KG1 (cell line): ENCODE measurements at regions not wholly inside any gene's neighbourhood (a gene's known extent, or its start where the extent isn't known, plus 50 kb on each side); places are given as distances from the start of the nearest gene placed in this dataset.

ENCODE experiments used
- DNase-seq: peaks from one replicate; lab custom pipeline; 2025; lab: John Stamatoyannopoulos, UW

DNA sequence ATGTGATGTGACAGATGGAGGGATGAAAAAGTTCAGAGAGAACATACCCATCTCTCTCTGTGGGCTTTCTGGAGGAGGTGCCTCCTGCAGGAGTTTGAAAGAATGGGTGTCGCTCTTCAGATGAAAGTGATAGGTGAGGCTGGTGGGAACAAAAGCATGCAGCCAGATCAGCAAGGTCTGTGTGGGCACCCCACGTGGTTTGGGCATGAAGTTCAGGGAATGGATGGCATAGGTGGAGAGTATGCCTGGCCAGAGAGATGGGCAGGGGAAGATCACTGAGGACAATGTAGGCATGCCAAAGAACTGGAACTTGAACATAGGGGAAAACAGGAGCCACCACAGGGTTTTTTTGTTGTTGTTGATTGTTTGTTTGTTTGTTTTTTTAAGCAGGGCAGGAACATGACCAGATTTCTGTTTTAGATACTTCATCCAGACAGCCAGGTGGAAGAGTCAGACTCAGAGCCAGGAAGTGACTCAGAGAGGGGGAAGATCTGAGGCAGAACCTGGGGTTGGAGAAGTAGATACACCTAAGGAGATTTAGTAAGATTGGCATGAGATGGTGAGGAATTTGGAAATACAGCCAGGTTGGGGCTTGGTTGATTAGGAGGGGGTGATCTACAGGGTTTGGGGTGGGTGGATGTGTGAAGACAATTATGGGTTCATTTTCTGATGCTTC lies 64.8 kb upstream of the CLSTN2 start:
- no peak for DNase-seq

DNA sequence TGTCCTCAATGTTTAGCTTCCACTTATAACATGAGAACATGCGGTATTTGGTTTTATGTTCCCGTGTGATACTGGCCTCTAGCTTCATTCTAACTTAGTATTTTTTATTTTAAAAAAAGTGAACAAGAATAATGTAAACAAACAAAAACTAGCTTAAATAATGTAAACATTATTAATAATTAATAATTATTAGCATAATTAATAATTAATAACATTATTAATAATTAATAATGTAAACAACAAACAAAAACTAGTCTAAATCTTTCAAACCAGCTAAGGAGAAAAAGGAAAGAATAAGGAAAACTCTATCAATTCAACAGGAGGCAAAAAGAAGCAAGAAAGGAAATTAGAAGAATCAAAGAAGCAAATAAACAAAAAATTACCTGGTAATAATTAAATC lies 66.2 kb upstream of the CLSTN2 start:
- DNase-seq: no peak

DNA sequence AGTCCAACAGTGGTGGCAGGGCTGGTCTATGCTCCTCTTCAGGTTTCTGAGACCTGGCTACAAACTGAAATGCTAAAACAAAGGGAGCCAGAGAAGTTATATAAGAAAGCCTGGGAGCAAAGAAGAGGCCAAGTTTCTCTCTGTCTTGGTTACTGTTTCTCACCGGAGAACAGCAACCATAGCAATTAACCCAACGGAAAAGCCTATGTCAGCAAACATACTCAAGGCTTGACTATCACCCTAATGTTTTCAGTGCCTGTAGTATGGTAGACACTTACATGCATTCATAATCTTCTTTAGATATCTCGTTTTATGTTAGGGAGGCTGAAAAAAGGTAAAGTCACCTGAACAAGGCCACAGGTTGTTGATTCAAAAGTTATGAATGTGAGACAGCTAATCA lies 86.3 kb upstream of the CLSTN2 start:
- no peak for DNase-seq

DNA sequence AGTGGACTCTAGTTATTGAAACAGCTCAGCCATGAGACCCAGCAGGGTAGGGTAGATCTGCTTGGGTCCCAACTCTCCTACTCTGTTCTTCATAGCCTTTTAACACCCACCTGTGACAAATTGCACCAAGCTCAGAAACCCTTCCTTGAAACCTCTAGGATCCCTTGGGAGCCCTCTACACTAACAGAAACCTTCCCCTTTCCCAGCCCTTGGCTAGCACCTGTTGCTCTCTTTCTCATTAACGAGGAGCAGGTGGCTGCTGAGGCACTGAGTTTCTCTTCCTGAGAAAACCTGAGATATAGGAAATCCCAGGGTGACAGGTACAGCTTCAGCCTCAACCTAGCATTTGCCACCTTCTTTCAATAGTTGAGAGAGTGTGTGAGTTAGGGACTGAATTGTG lies 88.3 kb upstream of the CLSTN2 start:
- no peak for DNase-seq

DNA sequence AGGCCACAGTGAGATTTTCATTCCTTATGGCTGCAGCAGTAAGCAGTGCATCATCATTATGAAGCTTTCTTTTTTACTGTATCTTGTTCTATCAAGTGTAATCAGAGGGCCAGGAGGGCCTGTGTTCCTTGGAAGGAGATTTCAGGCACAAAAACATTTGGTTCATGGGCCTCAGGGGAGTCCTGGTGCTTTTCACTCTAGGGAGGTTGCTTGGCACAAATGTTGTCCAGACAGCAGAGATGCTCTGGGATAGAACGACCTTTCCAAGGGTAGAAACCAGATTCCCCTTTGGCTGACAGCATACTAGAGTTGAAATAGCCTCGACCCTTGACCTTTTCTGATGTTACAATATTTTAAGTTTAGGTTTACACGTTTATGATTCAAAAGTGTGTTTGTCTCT lies 95.3 kb upstream of the CLSTN2 start:
- no peak for DNase-seq

DNA sequence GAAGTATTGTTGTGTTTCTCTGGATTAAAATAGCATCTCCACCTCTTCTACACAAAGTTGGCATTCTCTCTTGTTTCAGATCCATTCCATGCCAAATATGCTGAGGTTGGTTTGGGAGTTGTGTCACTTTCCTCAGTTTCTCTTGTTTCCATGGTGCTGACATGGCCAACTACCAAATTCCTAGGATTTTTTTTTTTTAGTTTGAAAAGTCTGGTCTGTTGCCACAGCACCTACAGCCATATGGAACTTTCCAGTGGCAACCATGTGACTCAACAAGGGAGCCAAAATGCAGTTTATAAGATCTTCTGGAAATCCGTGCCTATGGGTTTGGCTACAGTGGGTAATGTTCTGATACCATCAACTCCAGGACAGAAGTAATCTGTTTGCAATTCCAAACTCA lies 96.0 kb upstream of the CLSTN2 start:
- DNase-seq: no peak

DNA sequence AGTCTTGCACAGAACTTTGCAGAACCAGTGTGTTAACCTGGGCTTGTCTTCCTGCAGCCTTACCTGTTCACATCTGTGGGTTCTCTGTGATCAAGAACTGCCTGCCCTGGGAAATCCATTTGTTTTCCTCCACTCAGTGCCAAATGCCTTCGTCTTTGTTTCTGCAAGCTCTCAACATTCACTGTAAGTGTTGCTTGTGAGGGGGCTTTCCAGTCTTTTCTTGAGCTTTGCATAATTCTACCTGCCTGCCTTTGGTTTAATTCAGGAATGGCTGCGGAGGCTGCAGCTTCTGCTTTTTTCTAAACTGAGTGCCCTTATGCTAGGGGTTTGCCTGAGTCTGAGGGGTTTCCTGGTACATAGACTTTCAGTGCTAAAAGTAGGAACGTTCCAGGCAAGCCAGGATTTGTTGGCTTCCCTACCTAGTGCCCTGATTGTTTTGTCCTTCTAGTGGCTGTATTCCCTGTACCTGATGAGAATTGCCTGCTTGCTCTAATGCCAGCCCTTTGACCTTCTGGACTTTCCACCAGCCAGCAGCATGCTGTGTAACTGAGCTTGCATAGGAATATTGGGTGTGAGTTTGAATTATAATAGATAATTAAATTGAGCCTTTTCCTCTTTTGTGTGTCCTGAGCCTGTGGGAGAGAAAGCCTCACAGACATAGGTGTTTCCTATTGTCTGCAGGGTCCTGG lies 96.6 kb upstream of the CLSTN2 start:
- DNase-seq: no peak

DNA sequence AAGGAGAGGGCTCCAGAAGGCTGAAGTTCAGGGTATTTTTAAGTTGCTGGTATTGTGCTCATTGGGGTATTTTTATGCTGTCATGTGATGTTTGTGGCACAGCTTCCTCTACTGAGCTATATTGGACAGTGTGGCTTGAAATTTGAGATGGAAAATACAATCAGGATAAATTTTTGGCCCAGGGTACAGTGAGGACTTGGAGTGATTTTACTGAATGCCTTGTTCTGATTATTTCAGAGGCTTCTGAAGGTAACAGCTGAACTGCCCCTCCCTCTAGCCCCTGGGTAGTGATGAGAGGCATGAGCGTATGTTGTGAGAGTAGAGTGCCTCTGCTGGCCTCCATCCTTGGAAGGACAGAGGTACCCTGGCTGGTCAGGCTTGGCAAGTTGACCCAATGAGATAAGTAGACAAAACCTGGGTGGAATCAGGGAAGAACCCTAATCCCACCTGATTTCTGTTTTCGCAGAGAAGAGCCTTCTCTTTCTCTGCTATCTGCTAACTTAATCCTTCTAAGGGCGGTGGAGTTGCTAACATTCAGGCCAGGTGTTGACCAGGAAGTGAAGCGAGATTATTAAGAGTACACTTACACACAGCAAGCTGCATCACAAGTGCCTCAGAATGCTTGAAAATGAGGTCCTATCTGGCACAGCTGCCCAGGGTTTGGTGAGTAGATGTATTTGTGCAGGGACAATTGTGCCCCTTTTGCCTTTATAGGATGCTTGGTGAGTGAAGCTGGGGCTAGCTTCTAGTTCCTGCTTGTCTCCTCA lies 98.1 kb upstream of the CLSTN2 start:
- no peak for DNase-seq

DNA sequence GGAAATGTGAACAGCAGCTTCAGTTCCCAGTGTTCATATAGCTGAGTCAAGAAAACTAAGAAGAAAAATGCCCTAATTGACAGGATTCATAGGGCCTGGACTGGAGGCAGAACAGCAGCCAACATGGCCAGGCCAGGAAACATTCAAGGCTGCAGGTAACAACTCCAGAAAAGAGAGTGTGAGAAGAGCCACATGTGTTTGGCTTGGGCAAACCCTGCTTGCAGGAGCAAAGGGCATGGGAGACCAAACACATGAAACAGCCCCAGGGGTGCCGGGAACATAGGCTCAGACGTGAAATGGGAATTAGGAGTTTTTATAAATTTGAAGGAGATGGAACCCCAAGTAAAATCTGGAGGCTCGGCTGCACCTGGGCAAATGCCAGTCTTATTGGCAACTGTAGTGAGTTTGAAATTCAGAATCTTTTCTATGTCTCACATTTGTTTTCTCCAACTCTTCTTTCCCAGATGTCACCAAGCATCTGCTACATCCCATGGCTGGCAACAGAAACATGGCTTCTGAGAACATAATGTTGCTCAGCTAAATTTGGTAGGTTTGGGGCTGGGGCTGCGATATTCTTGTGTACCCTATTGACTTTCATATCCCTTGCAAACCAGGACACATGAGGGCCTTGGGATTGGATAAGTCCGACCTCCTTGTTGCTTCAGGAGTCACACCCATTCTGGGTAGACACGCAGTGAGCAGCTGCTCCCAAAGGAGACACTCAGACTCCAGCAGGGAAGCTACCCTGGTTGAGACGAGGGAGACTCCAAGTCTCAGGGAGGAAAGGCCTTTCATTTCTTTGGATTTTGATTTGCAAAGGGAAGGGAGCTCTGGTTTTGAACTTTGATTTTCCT lies 98.9 kb upstream of the CLSTN2 start:
- no peak for DNase-seq

DNA sequence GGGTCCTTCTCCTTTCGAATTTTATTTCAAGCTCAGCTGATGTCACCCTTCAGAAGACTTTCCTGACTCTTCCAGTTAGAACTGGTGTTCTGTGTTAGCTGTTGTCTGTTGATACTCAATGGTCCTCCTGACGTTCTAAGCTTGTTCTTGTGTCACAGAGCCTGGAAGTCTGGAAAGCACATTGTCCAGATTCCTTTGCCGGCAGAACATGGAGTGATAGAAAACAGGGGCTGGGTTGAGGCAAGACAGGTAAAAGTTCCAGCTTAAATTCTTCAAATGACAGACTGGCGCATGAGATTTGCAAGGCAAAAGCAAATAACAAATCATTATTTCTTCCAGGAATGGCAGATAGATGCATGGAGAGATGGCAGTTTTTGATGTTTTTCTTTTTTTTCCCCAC lies 102.0 kb upstream of the CLSTN2 start:
- no peak for DNase-seq

DNA sequence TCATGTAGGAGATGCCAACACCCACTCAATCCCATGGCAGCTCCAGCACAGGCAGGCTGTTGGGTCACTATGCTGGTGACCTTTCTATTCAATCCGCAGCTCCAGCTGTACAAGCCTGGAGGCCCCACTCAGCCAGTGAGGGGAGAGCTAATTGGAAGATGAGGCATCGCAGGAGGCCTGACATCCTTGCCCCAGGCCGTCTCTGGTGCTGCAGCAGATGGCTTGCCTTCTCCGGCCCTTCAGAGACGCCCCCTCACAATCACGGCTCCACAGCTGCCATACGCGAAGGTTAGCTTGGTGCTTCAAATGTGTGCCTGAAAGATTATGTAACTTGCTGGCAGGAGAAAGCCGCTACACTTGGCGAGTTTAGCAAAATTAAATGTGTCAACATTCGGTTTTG lies 104.2 kb upstream of the CLSTN2 start:
- no peak for DNase-seq

DNA sequence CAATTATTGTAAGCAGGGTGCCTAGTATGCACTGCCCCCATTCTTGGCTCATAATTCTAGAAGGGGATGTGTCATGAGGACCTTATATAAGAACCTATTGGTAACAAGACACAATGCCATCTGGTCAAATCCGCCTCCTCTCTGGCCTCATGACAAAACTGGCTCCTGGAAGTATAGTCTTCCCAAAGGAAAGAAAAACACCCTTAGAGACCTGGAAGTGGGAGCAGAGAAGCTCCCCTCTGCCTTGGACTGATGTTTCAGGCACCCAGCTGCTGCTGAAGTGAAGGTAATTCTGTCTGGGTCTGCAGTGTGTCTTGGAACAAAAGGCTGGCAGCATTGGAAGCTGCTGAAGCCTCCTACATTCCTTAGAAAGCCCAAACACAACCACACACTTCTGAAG lies 107.2 kb upstream of the CLSTN2 start:
- DNase-seq: no peak

DNA sequence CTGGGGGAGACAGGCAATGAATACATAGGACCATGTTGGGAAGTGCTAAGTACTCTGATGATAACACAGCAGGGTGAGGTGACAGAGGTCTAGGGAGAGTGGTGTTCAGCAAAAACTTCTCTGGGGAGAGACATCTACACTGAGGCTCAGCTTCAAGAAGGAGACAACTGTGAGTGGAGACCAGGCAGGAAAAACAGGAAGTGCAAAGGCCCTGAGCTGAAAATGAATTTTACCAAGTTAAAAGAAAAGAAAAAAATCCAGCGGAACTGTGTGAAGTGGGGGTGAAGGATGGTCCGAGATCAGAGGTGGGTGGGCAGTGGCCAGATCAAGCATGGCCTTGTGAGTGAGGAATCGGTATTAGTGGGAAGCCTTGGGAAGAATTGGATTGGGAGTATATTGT lies 110.1 kb upstream of the CLSTN2 start:
- no peak for DNase-seq

DNA sequence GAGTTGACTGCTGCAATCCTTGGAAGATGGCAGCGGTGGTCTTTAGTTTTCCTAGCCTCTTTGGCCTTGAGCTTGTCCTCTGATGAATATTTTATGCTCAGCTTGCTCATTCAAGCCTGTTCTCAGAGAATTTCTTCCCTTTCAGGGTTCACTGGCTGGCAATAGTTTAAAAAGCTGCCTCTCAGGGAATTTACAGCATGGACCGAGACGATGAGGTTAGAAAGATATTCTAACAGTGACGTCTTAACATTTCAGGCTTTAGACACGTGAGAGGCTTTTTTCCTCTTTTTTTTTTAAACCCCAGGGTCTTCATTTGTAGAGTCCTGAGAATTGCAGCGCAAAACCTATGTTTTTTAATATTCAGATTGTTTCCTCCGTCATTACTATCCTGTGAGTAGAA lies 120.3 kb upstream of the CLSTN2 start:
- DNase-seq: no peak

DNA sequence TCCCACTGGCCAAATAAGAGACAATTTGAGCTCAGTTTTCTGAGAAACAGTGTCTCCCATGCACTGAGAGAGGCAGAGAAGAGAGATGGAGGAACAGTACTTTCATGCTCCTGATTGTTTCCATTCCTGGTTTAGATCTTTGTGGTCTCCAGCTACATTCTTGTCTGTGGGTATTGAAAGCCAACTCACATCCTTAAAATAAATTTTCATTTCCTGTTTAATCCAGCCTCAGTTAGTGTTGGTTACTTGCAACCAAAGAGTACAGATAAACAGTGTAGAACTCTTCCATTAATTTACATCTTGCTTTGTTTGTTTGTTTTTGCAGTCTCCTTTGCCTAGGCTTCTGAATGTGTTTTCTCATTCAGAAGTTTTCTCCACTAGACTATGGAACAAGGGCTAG lies 123.7 kb upstream of the CLSTN2 start:
- no peak for DNase-seq

DNA sequence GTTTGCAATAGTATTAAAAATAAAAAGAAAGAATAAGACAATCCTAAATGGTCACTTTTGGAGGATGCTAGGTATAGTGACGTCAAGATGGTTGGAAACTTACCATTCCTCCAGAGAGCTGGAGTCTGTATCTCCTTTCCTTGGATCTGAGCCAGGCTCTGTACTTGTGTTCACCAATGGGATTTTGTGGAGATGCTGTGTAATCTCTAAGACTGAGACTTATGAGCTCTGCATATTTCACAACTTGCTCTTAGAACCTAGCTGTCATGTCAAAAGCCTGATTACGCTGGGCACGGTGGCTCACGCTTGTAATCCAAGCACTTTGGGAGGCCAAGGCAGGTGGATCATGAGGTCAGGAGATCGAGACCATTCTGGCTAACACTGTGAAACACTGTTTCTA lies 126.8 kb upstream of the CLSTN2 start:
- DNase-seq: no peak

DNA sequence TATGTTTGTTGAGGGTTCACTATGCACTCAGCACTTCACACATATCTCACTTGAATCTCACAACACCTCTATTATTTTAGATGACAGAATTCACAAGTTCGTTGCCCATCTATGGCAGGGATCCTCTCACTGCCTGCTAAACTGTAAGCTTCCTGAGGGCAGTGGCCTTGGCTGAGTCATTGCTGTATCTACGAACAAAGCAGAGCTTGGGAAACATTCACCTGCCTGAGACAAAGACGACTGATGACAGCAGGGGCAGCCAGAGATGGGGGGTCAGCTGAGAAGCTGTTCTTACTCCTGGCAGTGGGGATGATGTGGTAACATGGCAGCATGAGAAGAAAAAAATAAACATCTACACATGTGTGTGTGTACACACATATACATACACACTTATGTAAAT lies 125.5 kb upstream of the NMNAT3 start:
- DNase-seq: no peak

DNA sequence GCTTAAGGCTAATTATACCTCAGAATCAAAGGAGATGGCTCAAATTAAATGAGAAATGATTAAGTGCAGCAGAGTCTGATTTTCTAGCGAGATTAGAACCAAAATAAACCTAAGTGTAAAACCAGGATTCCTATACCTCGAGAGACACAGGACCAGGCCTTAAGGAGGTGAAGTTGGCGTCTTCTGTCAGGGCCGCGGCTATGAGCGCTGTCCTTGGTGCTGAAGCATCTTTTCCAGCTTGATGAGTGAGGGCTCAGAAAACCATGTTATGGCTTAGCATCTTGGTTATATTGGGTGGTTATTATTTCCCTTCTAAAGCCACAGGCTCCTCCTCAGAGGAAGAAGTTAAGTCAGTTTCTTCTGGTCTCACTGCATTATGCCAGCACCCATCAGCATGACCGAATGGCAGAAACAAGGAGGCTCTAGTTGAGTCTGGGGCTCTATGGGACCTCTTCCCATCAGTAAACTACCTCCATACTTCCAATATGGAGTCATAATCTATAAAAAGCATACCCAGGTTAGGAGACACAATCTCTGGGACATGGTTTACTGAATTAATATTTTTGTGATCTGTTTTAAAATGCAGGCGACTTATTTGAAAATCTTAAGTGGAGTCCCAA lies 120.1 kb upstream of the NMNAT3 start:
- DNase-seq: peak; percentile 1

DNA sequence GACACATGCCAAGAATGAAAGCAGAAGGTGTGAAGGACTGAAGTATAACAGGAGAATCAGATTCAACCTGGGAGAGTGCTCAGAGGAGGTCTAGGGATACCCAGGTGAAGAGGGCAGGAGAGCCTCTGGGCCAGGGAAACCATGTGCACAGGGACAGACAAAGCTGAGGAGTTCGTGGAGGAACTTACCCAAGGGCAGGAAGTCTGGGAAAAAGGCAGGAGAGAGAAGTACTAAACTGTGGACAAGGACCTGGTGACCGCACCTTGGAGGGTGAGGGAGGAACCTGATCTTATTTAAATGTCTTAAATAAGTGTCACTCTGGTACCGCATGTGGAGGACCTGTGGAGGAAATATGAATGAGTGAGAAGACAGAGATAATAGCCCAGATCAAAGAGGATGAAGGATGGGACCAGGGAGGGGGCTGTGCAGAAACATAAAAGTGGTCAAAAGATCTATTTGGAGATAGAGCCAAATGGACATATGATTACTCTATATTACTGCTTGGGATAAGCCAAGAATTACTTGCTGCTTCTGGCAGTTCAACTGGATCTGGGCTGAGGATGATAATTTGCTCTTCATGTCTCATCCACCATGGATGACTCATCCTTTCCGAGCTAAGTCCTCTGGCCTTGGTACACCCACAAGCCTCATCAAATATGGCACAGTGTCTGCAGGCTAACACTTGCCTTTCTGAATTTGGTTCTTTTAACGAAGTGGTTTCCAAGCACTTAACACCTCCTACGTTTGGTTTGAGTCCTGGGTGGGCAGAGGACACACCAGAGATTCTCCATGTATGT lies 116.9 kb upstream of the NMNAT3 start:
- DNase-seq: no peak

DNA sequence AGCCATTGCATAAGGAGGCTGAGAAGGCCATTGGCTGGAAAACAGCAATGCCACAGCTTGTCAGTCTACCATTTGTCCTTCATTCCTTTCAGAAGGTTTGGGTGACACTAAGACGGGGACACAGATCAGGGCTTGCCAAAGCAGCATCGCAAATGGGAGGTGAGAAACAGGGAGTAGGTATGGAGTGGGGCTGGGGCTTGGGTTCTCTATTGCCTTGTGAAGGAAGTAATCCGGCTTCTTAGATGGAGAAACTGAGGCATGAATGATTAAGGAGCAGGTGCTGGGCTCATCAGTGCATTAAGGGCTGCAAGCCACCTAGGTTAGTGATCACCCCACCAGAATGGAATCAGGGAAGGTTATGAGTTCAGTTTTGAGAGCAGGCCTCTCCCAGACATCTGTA lies 115.6 kb upstream of the NMNAT3 start:
- DNase-seq: no peak

DNA sequence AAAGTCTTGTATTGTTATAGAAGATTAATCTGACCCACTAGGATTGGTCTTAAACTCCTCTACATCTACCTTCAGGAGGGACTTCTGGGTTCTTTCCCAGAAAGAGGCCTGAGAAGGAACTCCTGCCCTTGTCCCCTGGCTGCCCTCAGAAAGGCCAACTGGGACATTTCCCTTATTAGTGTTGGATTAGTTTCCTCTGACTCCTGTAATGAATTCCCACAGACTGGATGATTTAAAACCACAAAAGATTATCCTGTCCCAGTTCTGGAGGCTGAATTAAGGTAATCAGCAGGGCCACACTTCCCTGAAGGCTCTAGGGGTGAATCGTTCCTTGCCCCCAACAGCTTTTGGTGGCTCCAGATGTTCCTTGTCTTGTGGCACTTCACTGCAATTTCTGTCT lies 102.8 kb upstream of the NMNAT3 start:
- DNase-seq: no peak
